ENCODE measurements at regions not wholly inside any gene's neighbourhood (a gene's known extent, or its start where the extent isn't known, plus 50 kb on each side); places are given as distances from the start of the nearest gene placed in this dataset.

GRCh38 chr3:94293793-94294195 lies 230.9 kb downstream of the NSUN3 start:
- no peak for DNase-seq
- no peak overlapping the region for H3K27ac ChIP-seq

GRCh38 chr3:94294806-94295205 lies 231.9 kb downstream of the NSUN3 start:
- WGBS, 2 donors = 70 to 80% methylated on average over 1 of the region's 1 CpG
- no peak for TF ChIP-seq POLR2A (IDR thresholded peaks at IDR 0.05)
- no peak for TF ChIP-seq CTCF (IDR thresholded peaks at IDR 0.05)

More at GRCh38 chr3:94293793-94294195, 230.9 kb downstream of the NSUN3 start:
- Histone ChIP-seq H3K4me3 (no peak overlapping the region), H3K36me3 (no peaks in the 10 kb centered on the region), H3K4me1 (peaks cover 0 to 13% (median 0%) of the 10 kb centered on the region in 3 donors), H3K9me3 (no peaks in the 10 kb centered on the region), H3K27me3 (no peaks in the 10 kb centered on the region)
- no peak for TF ChIP-seq POLR2A (IDR thresholded peaks at IDR 0.05)
- TF ChIP-seq CTCF (IDR thresholded peaks at IDR 0.05) = no peak
- intact Hi-C loops (cut with DNase I) = no loop called here

GRCh38 chr3:94299716-94300115 lies 236.9 kb downstream of the NSUN3 start:
- Histone ChIP-seq H3K27me3 (no peaks in the 10 kb centered on the region), H3K4me1 (peaks cover 0 to 12% (median 5%) of the 10 kb centered on the region in 3 donors), H3K9me3 (no peaks in the 10 kb centered on the region), H3K4me3 (no peak overlapping the region), H3K36me3 (no peaks in the 10 kb centered on the region), H3K27ac (no peak overlapping the region)
- intact Hi-C loops (cut with DNase I) = no loop called here
- TF ChIP-seq POLR2A (IDR thresholded peaks at IDR 0.05) (no peak), CTCF (IDR thresholded peaks at IDR 0.05) (no peak)
- no peak for DNase-seq

More at GRCh38 chr3:94294806-94295205, 231.9 kb downstream of the NSUN3 start:
- Histone ChIP-seq H3K27ac (no peak overlapping the region), H3K27me3 (no peaks in the 10 kb centered on the region), H3K4me1 (peaks cover 0 to 13% (median 0%) of the 10 kb centered on the region in 3 donors), H3K36me3 (no peaks in the 10 kb centered on the region), H3K4me3 (no peak overlapping the region), H3K9me3 (no peaks in the 10 kb centered on the region)
- no peak for DNase-seq
- intact Hi-C loops (cut with DNase I) = no loop called here

- H3K4me3 ChIP-seq = no peak overlapping the region
- 13 to 56% methylated on average over 1 of the region's 1 CpG for WGBS, 2 donors
- H3K9me3 ChIP-seq = no peaks in the 10 kb centered on the region
- H3K27me3 ChIP-seq = no peaks in the 10 kb centered on the region
- DNase-seq = no peak
- intact Hi-C loops (cut with DNase I) = no loop called here
- no peaks in the 10 kb centered on the region for H3K36me3 ChIP-seq
- H3K27ac ChIP-seq = no peak overlapping the region
- peaks cover 0 to 29% (median 5%) of the 10 kb centered on the region in 3 donors for H3K4me1 ChIP-seq
- TF ChIP-seq POLR2A (IDR thresholded peaks at IDR 0.05) (no peak), CTCF (IDR thresholded peaks at IDR 0.05) (no peak)
These were observed 238.5 kb downstream of the NSUN3 start for GRCh38 chr3:94301366-94301765.

- 61 to 78% methylated on average over 4 of the region's 4 CpGs for WGBS, 2 donors
- Histone ChIP-seq H3K4me3 (no peak overlapping the region), H3K4me1 (peaks cover 0 to 33% (median 5%) of the 10 kb centered on the region in 3 donors), H3K36me3 (no peaks in the 10 kb centered on the region), H3K27me3 (no peaks in the 10 kb centered on the region), H3K27ac (no peak overlapping the region), H3K9me3 (no peaks in the 10 kb centered on the region)
- intact Hi-C loops (cut with DNase I) = no loop called here
- TF ChIP-seq CTCF (IDR thresholded peaks at IDR 0.05) (no peak), POLR2A (IDR thresholded peaks at IDR 0.05) (no peak)
- no peak for DNase-seq
These were observed 240.4 kb downstream of the NSUN3 start for GRCh38 chr3:94303266-94303665.
